MM.1S (cell line): ENCODE measurements at regions not wholly inside any gene's neighbourhood (a gene's known extent, or its start where the extent isn't known, plus 50 kb on each side); places are given as distances from the start of the nearest gene placed in this dataset.

Experiments used
- CTCF ChIP-seq: fragments of 300-600 bp; sonication (generic); IDR thresholded peaks from 2 replicates; pipeline ENCODE4 v1.5.1; 2016; ENCODE audit warnings: antibody characterized with exemption, low read length, mixed read lengths
- EZH2 ChIP-seq: fragments of 300-600 bp; sonication (generic); optimal IDR thresholded peaks from 2 replicates; pipeline ENCODE3; 2017; ENCODE audit warnings: low read depth, mild to moderate bottlenecking, antibody characterized with exemption, low read length, mixed read lengths
- EZH2phosphoT487 ChIP-seq: fragments of 300-600 bp; sonication (generic); IDR thresholded peaks from 2 replicates; pipeline ENCODE4 v1.6.1; 2018; ENCODE audit warnings: antibody characterized with exemption, low read length

DNA sequence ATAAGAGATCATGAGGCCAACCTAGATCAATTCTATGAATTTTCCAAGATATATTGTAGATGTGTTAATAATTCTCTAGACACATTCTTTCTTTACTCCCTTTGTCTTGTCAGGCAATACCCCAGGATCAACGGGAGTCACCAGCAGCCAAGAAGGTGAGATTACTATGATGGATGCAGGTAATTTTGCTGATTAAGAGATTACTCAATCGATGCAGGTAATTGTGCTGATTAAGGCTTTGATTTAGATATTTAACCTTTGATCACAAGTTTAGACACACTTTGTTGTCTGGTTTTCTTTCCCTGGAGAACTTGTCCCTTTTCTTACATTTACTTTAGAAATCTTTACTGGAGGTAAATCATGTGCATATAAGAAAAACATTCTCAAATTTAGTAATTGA is 134.3 kb upstream of the CNTN1 start:
- TF ChIP-seq CTCF = no peak
- no peak for TF ChIP-seq EZH2
- TF ChIP-seq EZH2phosphoT487 = no peak
